Ovary (tissue), 3 donors: ENCODE measurements at regions not wholly inside any gene's neighbourhood (a gene's known extent, or its start where the extent isn't known, plus 50 kb on each side); places are given as distances from the start of the nearest gene placed in this dataset.

Experiments used
- CTCF ChIP-seq, 3 donors: fragments of 450-650 bp in 2 of 3; fragments of 200-600 bp in 1 of 3; IDR thresholded peaks; one replicate each; pipeline versions ENCODE4 v1.5.1 to v1.8.0; 2016 to 2022; ENCODE audit warnings: antibody characterized with exemption in 3 of 3, mild to moderate bottlenecking in 1 of 3
- EP300 ChIP-seq: sonication (generic); formaldehyde crosslinking; IDR thresholded peaks from one replicate; pipeline ENCODE4 v1.6.1; 2017; ENCODE audit warnings: antibody characterized with exemption
- donor health status: DM: no; HTN: no; CAD: no.

GRCh38 chr21:34261841-34262468 lies 101.9 kb upstream of the KCNE2 start:
- TF ChIP-seq CTCF (IDR thresholded peaks at IDR 0.05) (no peak), EP300 (no peak)
